Liver (tissue), 8 donors: ENCODE measurements at regions not wholly inside any gene's neighbourhood (a gene's known extent, or its start where the extent isn't known, plus 50 kb on each side); places are given as distances from the start of the nearest gene placed in this dataset.

Source experiments
- DNase-seq: peaks from one replicate; pipeline ENCODE4 v3.0.0-alpha.2; 2017; ENCODE audit warnings: low spot score
- H3K27ac ChIP-seq, 2 donors: one replicate each; pipeline ENCODE4 v1.7.0; 2013; ENCODE audit warnings: inconsistent platforms in 2 of 2, low read length in 2 of 2, control low read depth in 1 of 2, low read depth in 1 of 2, mild to moderate bottlenecking in 1 of 2
- H3K27me3 ChIP-seq, 4 donors: one replicate each; pipeline versions ENCODE4 v1.6.1 to v1.7.0; 2013; ENCODE audit warnings: low read length in 3 of 4, inconsistent platforms in 1 of 4, mild to moderate bottlenecking in 1 of 4, moderate library complexity in 1 of 4; ENCODE audit not compliant: control insufficient read depth in 4 of 4, insufficient read depth in 4 of 4
- H3K36me3 ChIP-seq, 4 donors: one replicate each; pipeline versions ENCODE4 v1.6.1 to v1.7.0; 2013; ENCODE audit warnings: low read length in 3 of 4, mild to moderate bottlenecking in 3 of 4, low read depth in 1 of 4, moderate library complexity in 1 of 4; ENCODE audit not compliant: control insufficient read depth in 4 of 4, insufficient read depth in 3 of 4
- H3K4me1 ChIP-seq, 4 donors: one replicate each; pipeline versions ENCODE4 v1.6.1 to v1.7.0; 2013; ENCODE audit warnings: low read length in 3 of 4, mild to moderate bottlenecking in 3 of 4, moderate library complexity in 1 of 4; ENCODE audit not compliant: control insufficient read depth in 4 of 4, insufficient read depth in 4 of 4
- H3K4me3 ChIP-seq, 3 donors: one replicate each; pipeline versions ENCODE4 v1.6.1 to v1.7.0; 2013; ENCODE audit warnings: low read length in 3 of 3, control low read depth in 1 of 3, low read depth in 1 of 3, mild to moderate bottlenecking in 1 of 3
- H3K9ac ChIP-seq, 2 donors: one replicate each; pipeline ENCODE4 v1.7.0; 2013; ENCODE audit warnings: low read length in 2 of 2, mild to moderate bottlenecking in 2 of 2, moderate library complexity in 2 of 2, control low read depth in 1 of 2, low read depth in 1 of 2
- H3K9me3 ChIP-seq, 4 donors: one replicate each; pipeline versions ENCODE4 v1.6.1 to v1.7.0; 2013; ENCODE audit warnings: low read length in 3 of 4; ENCODE audit not compliant: control insufficient read depth in 4 of 4
- ATF3 ChIP-seq: IDR thresholded peaks from 2 replicates; pipeline ENCODE4 v1.6.1; 2016; ENCODE audit warnings: antibody characterized with exemption
- CTCF ChIP-seq: fragments of 150-350 bp; IDR thresholded peaks from 2 replicates; pipeline ENCODE4 v1.5.1; 2017; ENCODE audit warnings: improper control_type of control experiment, low read depth, low read length; ENCODE audit not compliant: missing input control
- GABPA ChIP-seq, 2 donors: IDR thresholded peaks in 1 of 2; conservative IDR thresholded peaks in 1 of 2; 2 replicates each; pipeline ENCODE4 v1.6.1; 2016; ENCODE audit warnings: antibody characterized with exemption in 2 of 2, mild to moderate bottlenecking in 1 of 2, moderate library complexity in 1 of 2
- HNF4A ChIP-seq, 2 donors: conservative IDR thresholded peaks; 2 replicates each; pipeline ENCODE4 v1.6.1; 2016; ENCODE audit warnings: antibody characterized with exemption in 2 of 2, mild to moderate bottlenecking in 2 of 2
- HNF4G ChIP-seq: IDR thresholded peaks from 2 replicates; pipeline ENCODE4 v1.6.1; 2016; ENCODE audit warnings: antibody characterized with exemption
- JUND ChIP-seq, 2 donors: IDR thresholded peaks; 2 replicates each; pipeline ENCODE4 v1.6.1; 2016; ENCODE audit warnings: antibody characterized with exemption in 2 of 2
- NR2F2 ChIP-seq: IDR thresholded peaks from 2 replicates; pipeline ENCODE4 v1.6.1; 2016; ENCODE audit warnings: antibody characterized with exemption
- RAD21 ChIP-seq, 2 donors: IDR thresholded peaks; 2 replicates each; pipeline ENCODE4 v1.6.1; 2016; ENCODE audit warnings: antibody characterized with exemption in 2 of 2, mild to moderate bottlenecking in 2 of 2
- REST ChIP-seq: IDR thresholded peaks from 2 replicates; pipeline ENCODE4 v1.6.1; 2016; ENCODE audit warnings: antibody characterized with exemption, mild to moderate bottlenecking
- RXRA ChIP-seq, 2 donors: IDR thresholded peaks; 2 replicates each; pipeline ENCODE4 v1.6.1; 2017 to 2018; ENCODE audit warnings: antibody characterized with exemption in 2 of 2, mild to moderate bottlenecking in 1 of 2
- TAF1 ChIP-seq: conservative IDR thresholded peaks from 2 replicates; pipeline ENCODE4 v1.6.1; 2016; ENCODE audit warnings: antibody characterized with exemption, mild to moderate bottlenecking
- YY1 ChIP-seq: IDR thresholded peaks from 2 replicates; pipeline ENCODE4 v1.6.1; 2016; ENCODE audit warnings: antibody characterized with exemption, mild to moderate bottlenecking
- ZBTB33 ChIP-seq: IDR thresholded peaks from 2 replicates; pipeline ENCODE4 v1.6.1; 2016; ENCODE audit warnings: antibody characterized with exemption
- WGBS: extraction: QIAGEN DNeasy Blood & Tissue Kit; methylation state at CpG from one replicate; pipeline ENCODE4 v1.1.7; 2013; 5-methylcytosine and 5-hydroxymethylcytosine counted together
- donor health status: healthy.
- donor health status: healthy.
- donor health status: healthy.
- donor health status: healthy.
- donor health status: healthy.

GRCh38 chrX:93591398-93591797 lies 82.0 kb downstream of the NAP1L3 start:
- H3K27me3 ChIP-seq = no peaks in the 10 kb centered on the region
- no peak for DNase-seq
- no peak overlapping the region for H3K4me3 ChIP-seq
- H3K9ac ChIP-seq = no peak overlapping the region
- whole genome bisulfite sequencing = 18% methylated on average over 1 of the region's 1 CpG
- H3K36me3 ChIP-seq = no peaks in the 10 kb centered on the region
- TF ChIP-seq NR2F2 (no peak), TAF1 (no peak), ATF3 (no peak), HNF4A (conservative IDR thresholded peaks at IDR 0.05) (no peak), CTCF (no peak), REST (no peak)
- no peaks in the 10 kb centered on the region for H3K9me3 ChIP-seq
- no peaks in the 10 kb centered on the region for H3K4me1 ChIP-seq
- H3K27ac ChIP-seq = no peak overlapping the region

- H3K36me3 ChIP-seq = no peaks in the 10 kb centered on the region
- TF ChIP-seq ZBTB33 (no peak), JUND (IDR thresholded peaks at IDR 0.05) (no peak), YY1 (no peak), HNF4A (conservative IDR thresholded peaks at IDR 0.05) (no peak), HNF4G (no peak), RXRA (IDR thresholded peaks at IDR 0.05) (no peak), REST (no peak), RAD21 (IDR thresholded peaks at IDR 0.05) (no peak), GABPA (IDR thresholded peaks at IDR 0.05 in 1 of 2, conservative IDR thresholded peaks at IDR 0.05 in 1 of 2) (no peak)
- no peak overlapping the region for H3K4me3 ChIP-seq
- no peak for DNase-seq
- H3K9me3 ChIP-seq = no peaks in the 10 kb centered on the region
- H3K27me3 ChIP-seq = no peaks in the 10 kb centered on the region
- no peaks in the 10 kb centered on the region for H3K4me1 ChIP-seq
- H3K27ac ChIP-seq = no peak overlapping the region
- H3K9ac ChIP-seq = no peak overlapping the region
Measured at GRCh38 chrX:93585661-93586060, 87.7 kb downstream of the NAP1L3 start.
